Peyer's patch (tissue), 4 donors: ENCODE measurements at regions not wholly inside any gene's neighbourhood (a gene's known extent, or its start where the extent isn't known, plus 50 kb on each side); places are given as distances from the start of the nearest gene placed in this dataset.

ENCODE experiments used
- POLR2A ChIP-seq, 2 donors: fragments of 450-650 bp; IDR thresholded peaks; one replicate each; pipeline ENCODE4 v1.5.1; 2017; ENCODE audit warnings: antibody characterized with exemption in 2 of 2, mild to moderate bottlenecking in 2 of 2, moderate library complexity in 2 of 2
- TF ChIP-seq, protein P1 (sequence below), 6 experiments: fragments of 450-650 bp in 4 of 6; fragments of 200-600 bp in 2 of 6; sonication (generic) in 1 of 6; IDR thresholded peaks; one replicate each; pipeline ENCODE4 v1.5.1; 2017 to 2019; ENCODE audit warnings: antibody characterized with exemption in 6 of 6, mild to moderate bottlenecking in 3 of 6, moderate library complexity in 1 of 6

DNA sequence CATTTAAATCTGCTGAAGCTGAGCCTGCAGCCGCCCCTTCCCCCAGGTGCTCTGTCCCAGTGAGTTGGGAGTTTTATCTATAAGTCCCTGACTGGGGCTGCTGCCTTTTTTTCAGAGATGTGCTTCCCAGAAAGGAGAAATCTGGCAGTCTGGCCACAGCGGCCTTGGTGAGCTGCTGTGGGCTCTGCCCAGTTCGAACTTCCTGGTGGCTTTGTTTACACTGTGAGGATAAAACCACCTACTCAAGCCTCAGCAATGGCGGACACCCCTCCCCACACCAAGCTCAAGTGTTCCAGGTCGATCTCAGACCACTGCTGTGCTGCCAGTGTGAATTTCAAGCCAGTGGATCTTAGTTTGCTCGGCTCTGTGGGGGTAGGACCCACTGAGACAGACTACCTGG is 97.3 kb downstream of the ACAA2 start:
- TF ChIP-seq, protein P1, sequence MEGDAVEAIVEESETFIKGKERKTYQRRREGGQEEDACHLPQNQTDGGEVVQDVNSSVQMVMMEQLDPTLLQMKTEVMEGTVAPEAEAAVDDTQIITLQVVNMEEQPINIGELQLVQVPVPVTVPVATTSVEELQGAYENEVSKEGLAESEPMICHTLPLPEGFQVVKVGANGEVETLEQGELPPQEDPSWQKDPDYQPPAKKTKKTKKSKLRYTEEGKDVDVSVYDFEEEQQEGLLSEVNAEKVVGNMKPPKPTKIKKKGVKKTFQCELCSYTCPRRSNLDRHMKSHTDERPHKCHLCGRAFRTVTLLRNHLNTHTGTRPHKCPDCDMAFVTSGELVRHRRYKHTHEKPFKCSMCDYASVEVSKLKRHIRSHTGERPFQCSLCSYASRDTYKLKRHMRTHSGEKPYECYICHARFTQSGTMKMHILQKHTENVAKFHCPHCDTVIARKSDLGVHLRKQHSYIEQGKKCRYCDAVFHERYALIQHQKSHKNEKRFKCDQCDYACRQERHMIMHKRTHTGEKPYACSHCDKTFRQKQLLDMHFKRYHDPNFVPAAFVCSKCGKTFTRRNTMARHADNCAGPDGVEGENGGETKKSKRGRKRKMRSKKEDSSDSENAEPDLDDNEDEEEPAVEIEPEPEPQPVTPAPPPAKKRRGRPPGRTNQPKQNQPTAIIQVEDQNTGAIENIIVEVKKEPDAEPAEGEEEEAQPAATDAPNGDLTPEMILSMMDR (IDR thresholded peaks at IDR 0.05), result no peak
- TF ChIP-seq POLR2A (IDR thresholded peaks at IDR 0.05), result no peak
